ENCODE measurements at regions not wholly inside any gene's neighbourhood (a gene's known extent, or its start where the extent isn't known, plus 50 kb on each side); places are given as distances from the start of the nearest gene placed in this dataset.

DNA sequence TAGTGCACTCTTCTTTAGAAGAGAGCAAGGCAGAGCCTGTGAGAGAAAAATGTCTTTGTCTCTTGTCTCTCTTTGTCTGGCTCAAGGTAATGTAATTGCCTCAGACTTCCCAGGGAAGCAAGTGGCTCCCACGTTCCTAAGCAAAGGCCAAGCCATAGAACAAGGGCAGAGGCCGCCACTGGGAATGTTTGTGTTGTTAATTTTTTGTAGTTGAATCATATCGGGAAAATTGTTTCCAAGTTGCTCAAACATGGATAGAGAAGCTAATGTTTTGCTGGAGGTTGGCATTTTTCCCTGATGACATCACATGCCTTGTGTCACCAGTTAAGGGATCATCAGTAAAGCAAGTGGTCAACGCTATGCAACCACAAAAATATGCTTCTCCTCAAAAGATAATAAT lies 211.5 kb upstream of the FOXA2 start:
- DNase-seq: no peak

DNA sequence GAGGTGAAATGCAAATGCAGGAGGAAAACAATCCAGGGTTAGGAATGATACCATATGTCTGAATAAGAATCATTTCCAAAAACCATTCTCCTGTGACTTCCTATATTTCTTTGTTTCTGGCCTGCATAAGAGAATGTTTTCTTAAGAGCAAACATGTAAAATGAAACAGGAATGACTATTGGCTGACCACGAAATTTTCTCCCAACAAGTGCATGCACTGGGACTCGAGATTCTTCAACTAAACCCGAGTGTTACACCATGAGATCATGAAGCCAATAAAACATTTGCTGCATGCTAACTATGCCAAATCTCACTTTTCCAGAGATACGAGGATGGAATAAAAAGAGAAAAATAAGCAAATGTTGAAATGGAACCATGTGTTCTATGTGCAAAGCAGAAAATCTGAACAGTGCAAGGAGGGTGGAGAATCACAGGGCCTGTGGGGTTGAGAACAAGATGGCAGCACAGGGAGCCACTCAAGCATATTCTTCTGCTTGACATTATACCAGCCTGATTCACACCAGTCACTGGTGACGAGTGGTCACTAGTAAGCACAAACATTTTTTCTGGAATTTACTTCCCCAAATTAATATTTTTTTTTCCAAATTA lies 212.2 kb upstream of the FOXA2 start:
- no peak for DNase-seq

GRCh38 chr20:22797103-22797502 lies 212.7 kb upstream of the FOXA2 start:
- no peak for DNase-seq

GRCh38 chr20:22799687-22800086 lies 215.3 kb upstream of the FOXA2 start:
- no peak for DNase-seq

- DNase-seq: no peak
Measured at GRCh38 chr20:22800129-22800528, 215.8 kb upstream of the FOXA2 start.

- DNase-seq: no peak
Measured at GRCh38 chr20:22801528-22801927, 217.2 kb upstream of the FOXA2 start.

GRCh38 chr20:22802296-22802695 lies 217.9 kb upstream of the FOXA2 start:
- no peak for DNase-seq

DNA sequence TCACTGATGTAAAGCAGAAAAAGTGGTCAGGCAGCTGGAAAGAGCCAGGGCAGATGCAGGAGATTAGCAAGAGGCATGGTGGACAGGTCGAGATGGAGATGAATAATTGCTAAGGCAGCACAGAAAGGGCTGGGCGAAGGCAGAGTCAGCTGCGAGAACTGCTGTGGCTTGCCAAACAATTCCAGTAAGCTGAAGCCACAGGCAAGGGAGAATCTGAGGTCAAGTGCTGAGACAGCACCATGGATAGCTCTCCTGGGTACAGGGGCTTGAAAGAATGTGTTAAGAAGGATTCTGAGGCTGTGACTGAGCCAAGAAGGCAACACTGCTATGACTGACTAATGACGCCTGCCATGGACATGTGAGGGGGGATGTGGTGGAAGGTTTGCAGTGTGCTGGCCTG lies 220.8 kb upstream of the FOXA2 start:
- DNase-seq: no peak

- DNase-seq: no peak
Measured at GRCh38 chr20:22805996-22806395, 221.6 kb upstream of the FOXA2 start.

GRCh38 chr20:22807045-22807444 lies 222.7 kb upstream of the FOXA2 start:
- no peak for DNase-seq

DNA sequence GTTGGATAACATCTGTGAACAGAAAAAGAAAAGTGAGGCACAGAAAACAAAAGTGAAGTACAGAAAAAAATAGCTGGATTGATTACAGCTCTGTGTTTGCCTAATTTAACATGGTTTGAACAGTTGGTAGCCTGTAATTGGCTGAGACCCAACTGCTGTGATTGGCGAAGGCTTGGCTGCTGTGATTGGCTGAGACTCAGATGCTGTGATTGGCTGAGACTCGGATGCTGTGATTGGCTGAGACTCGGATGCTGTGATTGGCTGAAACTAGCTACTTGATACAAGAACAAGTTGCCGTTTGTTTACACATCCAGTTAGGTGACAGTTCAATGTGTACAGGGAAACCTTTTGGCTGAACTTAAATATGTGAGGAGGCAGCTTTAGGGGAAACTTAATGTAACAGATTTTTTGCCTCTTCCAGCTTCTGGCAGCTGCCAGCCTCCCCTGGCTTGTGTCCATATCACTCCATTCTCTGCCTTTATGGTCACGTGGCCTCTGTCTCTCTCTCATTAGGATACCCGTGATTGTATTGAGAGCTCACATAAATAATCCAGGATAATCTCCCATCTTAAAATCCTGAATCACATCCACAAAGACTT lies 223.4 kb upstream of the FOXA2 start:
- no peak for DNase-seq

DNA sequence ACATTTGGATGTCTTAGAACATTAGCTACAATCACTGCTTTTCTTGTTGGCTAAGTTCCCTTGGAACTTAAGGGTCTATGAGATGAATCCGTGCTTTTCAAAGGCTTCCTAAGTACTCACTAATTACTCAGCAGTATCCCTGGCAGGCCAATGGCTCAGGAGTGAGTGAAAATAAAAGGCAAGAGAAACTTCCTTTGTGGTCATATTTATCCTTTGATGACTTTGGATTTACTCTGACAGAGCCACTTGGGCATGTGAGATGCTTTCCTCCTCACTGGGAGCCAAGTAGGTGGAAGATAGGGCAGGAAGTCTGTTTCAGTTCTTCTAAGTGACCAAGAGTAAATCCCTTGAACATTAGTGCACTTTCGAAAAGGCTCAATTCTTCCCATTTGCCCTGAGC lies 224.3 kb upstream of the FOXA2 start:
- DNase-seq: no peak

DNA sequence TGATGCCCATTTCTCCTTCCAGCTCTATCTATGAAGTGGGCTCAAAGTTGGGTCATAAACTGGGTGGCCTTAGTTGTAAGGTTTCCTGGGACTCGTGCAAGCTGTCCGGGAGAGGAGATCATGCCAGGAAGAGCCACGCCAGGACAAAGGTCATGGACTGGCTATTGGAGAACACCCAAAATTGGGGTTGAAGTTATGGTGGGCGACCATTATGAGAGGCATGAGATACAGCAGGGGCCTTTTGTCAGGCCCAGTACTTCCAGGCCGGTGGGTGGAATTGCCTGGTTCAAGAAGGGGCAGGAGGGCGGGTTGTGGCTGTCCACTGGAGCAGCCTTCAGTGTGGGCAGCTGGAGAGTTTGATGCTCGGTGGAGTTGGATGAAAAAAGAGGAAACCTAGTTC lies 225.1 kb upstream of the SSTR4 start:
- no peak for DNase-seq

DNA sequence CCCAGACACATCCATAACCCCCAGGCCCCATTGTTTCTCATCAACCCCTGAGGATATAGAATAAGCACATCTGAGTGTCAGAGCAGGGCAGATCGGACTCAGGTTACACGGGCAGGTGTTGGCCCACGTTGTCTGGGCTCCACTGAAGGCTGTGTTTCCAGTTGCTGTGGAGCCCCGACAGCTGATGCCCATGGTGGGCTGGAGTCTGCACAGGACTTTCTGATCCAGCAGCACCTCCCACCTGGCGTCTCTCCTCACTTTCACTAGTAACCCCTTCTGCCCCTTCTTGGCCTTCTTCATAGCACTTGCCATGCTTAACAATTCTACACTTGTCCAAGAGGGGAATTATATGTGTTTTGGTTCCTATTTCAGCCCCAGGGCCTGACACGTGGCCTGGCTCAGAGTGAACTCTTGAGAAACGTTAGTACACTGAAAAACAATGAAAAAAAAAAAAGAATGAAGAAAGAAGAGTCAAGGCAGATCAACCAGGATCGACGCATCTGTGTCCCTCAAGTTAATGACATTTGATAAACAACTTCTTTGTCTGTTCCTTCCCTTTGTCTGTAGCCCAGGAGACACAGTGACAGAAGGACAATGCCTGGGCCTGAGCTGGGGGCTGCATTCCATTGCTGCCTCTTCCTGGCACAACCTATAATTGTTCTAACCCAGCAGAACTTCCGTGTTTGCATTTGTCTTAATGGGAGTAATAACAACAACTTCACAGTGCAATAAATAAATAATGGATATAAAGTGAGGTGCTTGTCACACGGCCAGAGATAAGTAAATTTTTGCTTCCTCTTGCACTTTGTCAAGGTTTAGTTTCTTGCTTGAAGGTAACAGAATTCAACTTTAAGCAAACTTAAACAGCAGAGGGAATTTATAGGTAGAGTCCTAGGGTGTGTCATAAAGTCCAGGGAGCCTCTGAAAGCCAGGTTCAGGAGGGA lies 224.2 kb upstream of the SSTR4 start:
- DNase-seq: no peak

GRCh38 chr20:22814471-22815205 lies 220.5 kb upstream of the SSTR4 start:
- no peak for DNase-seq

DNA sequence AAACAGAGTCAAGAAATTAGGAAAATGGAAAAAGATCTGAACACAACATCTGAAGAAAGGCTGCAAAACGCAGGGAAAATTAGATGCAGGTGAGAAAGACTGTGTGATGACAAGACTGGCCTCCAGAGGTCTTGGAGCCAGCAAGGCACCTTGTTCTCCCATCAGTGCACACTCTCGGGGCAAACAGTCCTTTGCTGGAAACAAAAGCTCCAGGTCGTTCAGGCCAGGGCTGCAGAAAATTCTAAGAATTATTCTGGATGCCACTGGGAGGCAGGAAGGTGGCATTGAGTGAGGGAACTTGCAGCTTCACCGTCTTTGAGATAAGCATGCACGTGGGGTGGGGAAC lies 219.9 kb upstream of the SSTR4 start:
- DNase-seq: no peak

DNA sequence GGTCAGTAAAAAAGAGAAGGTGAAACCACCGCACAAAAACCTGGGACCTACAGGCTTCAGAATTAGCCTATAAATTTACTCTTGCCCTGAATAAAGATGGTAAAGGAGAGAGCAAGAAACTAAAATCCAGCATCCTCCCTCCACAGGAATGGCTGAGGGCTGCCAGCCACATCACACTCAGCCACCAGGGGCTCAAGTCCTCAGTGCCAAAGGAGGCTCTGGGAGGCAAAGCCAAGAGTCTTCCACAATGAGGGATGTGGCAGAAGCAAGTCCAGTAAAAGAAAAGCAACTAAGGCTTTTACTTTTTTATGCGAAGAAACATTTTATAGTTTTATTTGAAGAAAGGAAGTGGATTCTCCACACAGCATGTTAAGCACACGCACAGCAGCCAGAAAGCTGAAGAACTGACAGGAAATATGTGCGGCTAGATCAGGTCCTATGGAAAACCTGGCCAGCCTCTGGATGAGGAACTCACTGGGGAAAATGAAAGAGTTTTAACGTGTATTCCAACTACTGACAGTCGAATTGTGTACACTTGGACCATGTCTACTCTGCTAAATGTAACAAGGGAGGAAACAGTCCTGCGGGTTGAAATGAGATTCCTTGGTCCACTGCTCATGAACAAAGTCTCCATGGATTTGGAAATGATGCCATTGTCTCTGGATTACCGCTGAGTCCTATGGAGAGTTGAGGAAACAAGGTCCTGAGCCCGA lies 219.4 kb upstream of the SSTR4 start:
- no peak for DNase-seq

DNA sequence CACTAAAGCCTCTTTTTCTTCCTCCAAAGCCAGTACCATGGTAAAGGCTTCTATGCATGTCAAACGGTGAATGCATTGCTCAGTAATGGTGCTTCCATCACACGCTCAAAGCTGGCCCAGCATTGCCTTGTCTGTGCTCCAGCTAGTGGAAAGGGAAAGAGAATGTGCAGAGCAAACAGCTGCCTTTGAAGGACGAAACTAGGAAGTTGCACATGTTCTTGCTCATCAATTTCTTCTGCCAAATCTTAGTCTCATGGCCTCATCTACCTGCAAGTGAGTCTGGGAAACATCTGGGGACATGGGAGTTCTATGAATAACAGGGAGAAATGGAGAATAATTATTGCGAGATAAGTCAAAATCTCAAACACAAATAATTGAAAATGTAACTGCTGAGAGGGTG lies 216.5 kb upstream of the SSTR4 start:
- no peak for DNase-seq

GRCh38 chr20:22819112-22819511 lies 216.0 kb upstream of the SSTR4 start:
- DNase-seq: no peak

DNA sequence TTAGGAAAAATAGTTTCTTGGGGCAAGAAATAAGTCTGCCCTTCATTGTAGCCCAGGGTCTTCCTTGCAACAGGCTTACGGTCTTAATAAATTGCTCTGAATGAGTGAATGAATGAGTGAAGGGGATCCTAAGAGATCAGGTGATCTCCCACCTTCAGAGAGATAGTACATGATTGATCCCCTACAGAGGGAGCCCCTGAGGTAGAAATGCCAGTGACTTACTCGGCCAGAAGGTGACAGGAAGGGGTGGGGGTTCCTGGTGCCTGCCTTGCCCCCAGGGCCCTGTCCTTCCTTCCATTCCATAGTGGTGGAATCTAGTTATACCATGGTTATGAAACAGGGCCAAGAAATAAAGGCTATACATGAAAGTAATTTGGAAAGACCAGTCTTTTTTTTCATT lies 215.3 kb upstream of the SSTR4 start:
- DNase-seq: no peak

- no peak for DNase-seq
Measured at GRCh38 chr20:22821081-22821727, 213.9 kb upstream of the SSTR4 start.

DNA sequence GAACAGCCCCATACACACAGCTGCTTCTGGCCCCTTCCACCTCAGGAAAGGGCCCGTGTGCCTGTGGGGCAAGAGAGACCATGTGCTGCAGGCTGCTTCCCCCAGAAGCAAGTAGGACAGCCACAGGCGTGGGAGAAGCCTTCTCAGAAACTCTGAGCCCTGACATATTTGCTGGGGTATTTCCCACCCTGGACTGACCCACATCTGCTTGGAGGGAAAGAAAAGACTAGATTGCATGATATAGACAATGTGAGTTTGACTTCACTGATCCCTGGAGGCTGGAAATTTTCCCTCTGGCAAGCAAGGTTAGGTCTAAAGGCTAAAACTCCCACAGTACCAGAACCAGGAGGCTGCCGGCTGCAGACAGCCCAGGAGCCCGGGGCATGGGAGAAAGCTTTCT lies 213.3 kb upstream of the SSTR4 start:
- peak in 1 of 2 donors; percentile 59 for DNase-seq
